ENCODE measurements at regions not wholly inside any gene's neighbourhood (a gene's known extent, or its start where the extent isn't known, plus 50 kb on each side); places are given as distances from the start of the nearest gene placed in this dataset.

- in situ Hi-C loops (cut with HindIII; ENCODE audit: low pct_ligation_motif_present, low sequenced_read_pairs): no loop called here
- Histone ChIP-seq H3K27me3 (replicated peaks) (no peaks in the 10 kb centered on the region), H3K36me3 (replicated peaks) (no peaks in the 10 kb centered on the region), H3K27ac (no peak overlapping the region), H3K4me3 (ENCODE audit: low read depth, low read length) (no peak overlapping the region)
- DNase-seq: peak; percentile 94
- TF ChIP-seq CTCF (IDR thresholded peaks at IDR 0.05; ENCODE audit: low read depth, low read length, missing control alignments): peak; percentile 98
Observed at GRCh38 chr13:30132623-30133553, 174.5 kb downstream of the KATNAL1 start.

GRCh38 chr13:30129411-30129810 is 177.9 kb downstream of the KATNAL1 start:
- Histone ChIP-seq H3K4me3 (ENCODE audit: low read depth, low read length) (no peak overlapping the region), H3K27me3 (replicated peaks) (no peaks in the 10 kb centered on the region), H3K36me3 (replicated peaks) (no peaks in the 10 kb centered on the region), H3K27ac (no peak overlapping the region)
- no peak for TF ChIP-seq CTCF (IDR thresholded peaks at IDR 0.05; ENCODE audit: low read depth, low read length, missing control alignments)
- DNase-seq: no peak
- in situ Hi-C loops (cut with HindIII; ENCODE audit: low pct_ligation_motif_present, low sequenced_read_pairs): no loop called here

DNA sequence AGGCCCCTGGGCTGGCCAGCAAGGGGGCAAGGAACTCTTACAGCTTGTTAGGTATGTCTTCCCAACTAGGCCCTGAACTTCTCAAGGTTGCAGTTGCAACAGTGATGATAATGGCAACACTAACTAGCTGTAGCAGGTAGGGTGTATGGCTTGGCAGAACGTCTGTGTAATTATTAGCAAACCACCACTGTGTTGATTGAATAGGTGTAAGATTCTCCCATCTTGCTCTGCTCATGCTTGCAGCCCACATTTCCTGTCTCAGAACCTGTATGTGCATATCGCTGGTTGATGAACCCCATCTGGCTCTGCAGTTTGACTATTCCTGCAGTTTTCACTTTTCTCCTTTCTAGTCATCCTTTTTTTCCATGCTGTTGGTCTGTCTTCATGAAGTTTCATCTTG is 178.8 kb downstream of the KATNAL1 start:
- no peaks in the 10 kb centered on the region for H3K36me3 ChIP-seq (replicated peaks)
- no peak overlapping the region for H3K4me3 ChIP-seq (ENCODE audit: low read depth, low read length)
- H3K27me3 ChIP-seq (replicated peaks): no peaks in the 10 kb centered on the region
- H3K27ac ChIP-seq: no peak overlapping the region
- no peak for TF ChIP-seq CTCF (IDR thresholded peaks at IDR 0.05; ENCODE audit: low read depth, low read length, missing control alignments)
- in situ Hi-C loops (cut with HindIII; ENCODE audit: low pct_ligation_motif_present, low sequenced_read_pairs): no loop called here
- no peak for DNase-seq

DNA sequence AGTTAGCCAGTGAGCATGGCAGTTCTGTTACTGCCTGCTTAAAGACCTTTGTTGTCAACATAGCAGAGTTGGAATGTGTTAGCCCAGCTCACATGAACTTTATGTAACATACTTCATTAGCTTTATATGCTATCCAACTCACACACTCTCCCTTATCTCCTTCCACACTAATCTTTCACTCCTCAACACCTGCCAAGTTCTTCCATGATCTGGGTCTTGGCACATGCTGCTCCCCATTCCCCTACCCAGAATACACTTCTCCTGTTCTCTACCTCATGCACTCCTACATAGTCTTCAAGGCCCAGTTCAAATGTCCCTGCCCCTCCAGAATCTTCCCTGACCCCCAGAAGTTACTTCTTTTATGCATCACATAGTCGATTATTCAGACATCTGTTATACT is 179.3 kb downstream of the KATNAL1 start:
- Histone ChIP-seq H3K36me3 (replicated peaks) (no peaks in the 10 kb centered on the region), H3K27me3 (replicated peaks) (no peaks in the 10 kb centered on the region), H3K4me3 (ENCODE audit: low read depth, low read length) (no peak overlapping the region), H3K27ac (no peak overlapping the region)
- in situ Hi-C loops (cut with HindIII; ENCODE audit: low pct_ligation_motif_present, low sequenced_read_pairs): no loop called here
- no peak for TF ChIP-seq CTCF (IDR thresholded peaks at IDR 0.05; ENCODE audit: low read depth, low read length, missing control alignments)
- no peak for DNase-seq

- TF ChIP-seq CTCF (IDR thresholded peaks at IDR 0.05; ENCODE audit: low read depth, low read length, missing control alignments): no peak
- no peak overlapping the region for H3K4me3 ChIP-seq (ENCODE audit: low read depth, low read length)
- DNase-seq: no peak
- in situ Hi-C loops (cut with HindIII; ENCODE audit: low pct_ligation_motif_present, low sequenced_read_pairs): no loop called here
- no peaks in the 10 kb centered on the region for H3K36me3 ChIP-seq (replicated peaks)
- no peak overlapping the region for H3K27ac ChIP-seq
- no peaks in the 10 kb centered on the region for H3K27me3 ChIP-seq (replicated peaks)
Observed at GRCh38 chr13:30126903-30127428, 180.4 kb downstream of the KATNAL1 start.
